ENCODE measurements at regions not wholly inside any gene's neighbourhood (a gene's known extent, or its start where the extent isn't known, plus 50 kb on each side); places are given as distances from the start of the nearest gene placed in this dataset.

DNA sequence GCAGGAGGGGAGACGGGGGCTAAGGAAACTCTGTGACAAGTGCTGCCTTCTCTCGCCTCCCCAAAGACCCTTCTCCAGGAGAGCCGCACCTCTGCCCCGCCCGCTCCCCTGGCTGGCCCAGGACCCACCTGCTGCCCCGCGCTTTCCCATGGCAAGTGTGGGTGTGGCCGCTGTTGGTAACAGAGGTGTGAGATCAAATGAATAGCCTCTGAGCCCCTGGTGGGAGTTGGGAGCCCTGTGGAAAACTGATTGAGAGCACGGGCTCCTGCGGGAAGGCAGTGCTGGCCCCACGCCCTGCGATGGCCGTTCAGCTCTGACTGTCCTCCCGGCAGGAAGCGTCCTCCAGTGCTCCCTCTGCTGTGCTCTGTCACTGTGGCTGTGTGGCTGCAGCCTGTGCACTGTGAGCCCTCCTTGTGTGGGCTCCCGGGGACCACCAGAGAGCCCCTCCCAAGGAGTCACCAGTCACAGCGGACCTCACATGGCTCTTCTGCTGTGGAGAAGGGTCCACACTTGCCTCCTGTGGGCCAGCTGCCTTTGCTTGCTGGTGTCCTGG, 1275.9 kb downstream of the BRD1 start:
- Histone ChIP-seq H3K27me3 (ENCODE audit: control insufficient read depth in 3 of 3, insufficient read depth in 3 of 3, low read depth in 1 of 3, low read length in 3 of 3) (no peaks in the 10 kb centered on the region), H3K9me3 (replicated peaks in 1 of 2; ENCODE audit: control insufficient read depth in 2 of 2, insufficient read depth in 1 of 2, low read depth in 1 of 2, low read length in 2 of 2) (no peaks in the 10 kb centered on the region), H2AK5ac (ENCODE audit: low read depth, low read length) (no peak overlapping the region), H3K14ac (ENCODE audit: low read length) (peak overlapping the region; percentile 66), H2BK12ac (ENCODE audit: low read length) (no peak overlapping the region), H3K4me3 (ENCODE audit: low read length in 2 of 2) (peak overlapping the region in 1 of 2 donors; percentile 25), H4K91ac (ENCODE audit: low read depth, low read length, poor library complexity) (no peak overlapping the region), H3K4me1 (ENCODE audit: control insufficient read depth in 2 of 2, insufficient read depth in 1 of 2, low read depth in 1 of 2, low read length in 2 of 2) (no peaks in the 10 kb centered on the region), H2BK15ac (ENCODE audit: low read length) (no peak overlapping the region), H2BK5ac (ENCODE audit: low read length) (no peak overlapping the region), H3K18ac (ENCODE audit: low read length) (peak overlapping the region; percentile 11), H3K36me3 (replicated peaks in 1 of 2; ENCODE audit: control insufficient read depth in 2 of 2, insufficient read depth in 2 of 2, low read length in 2 of 2) (no peaks in the 10 kb centered on the region), H2BK120ac (ENCODE audit: low read depth, low read length) (no peak overlapping the region), H3K23ac (ENCODE audit: low read depth, low read length, poor library complexity) (no peak overlapping the region), H4K8ac (ENCODE audit: low read depth, low read length) (no peak overlapping the region), H3K79me1 (ENCODE audit: low read depth, low read length) (peaks cover 2% of the 10 kb centered on the region), H3K4ac (ENCODE audit: low read length) (no peak overlapping the region), H2AFZ (ENCODE audit: low read length) (no peak overlapping the region), H3K27ac (replicated peaks; ENCODE audit: low read length) (no peak overlapping the region), H3K9ac (ENCODE audit: low read depth, low read length, poor library complexity) (no peak overlapping the region), H3K4me2 (ENCODE audit: insufficient read depth, low read length, poor library complexity, severe bottlenecking) (no peak overlapping the region)
- DNase-seq (ENCODE audit: low spot score): no peak
- WGBS, 2 donors (ENCODE audit: extremely low coverage in 2 of 2, insufficient read length in 2 of 2, insufficient replicate concordance in 1 of 2): no CpG with 5 or more reads among the region's 17 CpGs

GRCh38 chr22:48551061-48551460, 1276.6 kb downstream of the BRD1 start:
- no peak overlapping the region for H4K8ac ChIP-seq (ENCODE audit: low read depth, low read length)
- no peak overlapping the region for H2BK15ac ChIP-seq (ENCODE audit: low read length)
- no peaks in the 10 kb centered on the region for H3K27me3 ChIP-seq (ENCODE audit: control insufficient read depth in 3 of 3, insufficient read depth in 3 of 3, low read depth in 1 of 3, low read length in 3 of 3)
- H3K14ac ChIP-seq (ENCODE audit: low read length): no peak overlapping the region
- H2BK120ac ChIP-seq (ENCODE audit: low read depth, low read length): no peak overlapping the region
- H3K9me3 ChIP-seq (replicated peaks in 1 of 2; ENCODE audit: control insufficient read depth in 2 of 2, insufficient read depth in 1 of 2, low read depth in 1 of 2, low read length in 2 of 2): no peaks in the 10 kb centered on the region
- no peak overlapping the region for H3K23ac ChIP-seq (ENCODE audit: low read depth, low read length, poor library complexity)
- no peak for DNase-seq (ENCODE audit: low spot score)
- no peak overlapping the region for H4K91ac ChIP-seq (ENCODE audit: low read depth, low read length, poor library complexity)
- H3K4me1 ChIP-seq (ENCODE audit: control insufficient read depth in 2 of 2, insufficient read depth in 1 of 2, low read depth in 1 of 2, low read length in 2 of 2): no peaks in the 10 kb centered on the region
- H2AK5ac ChIP-seq (ENCODE audit: low read depth, low read length): peak overlapping the region; percentile 32
- no peak overlapping the region for H2BK12ac ChIP-seq (ENCODE audit: low read length)
- no peaks in the 10 kb centered on the region for H3K36me3 ChIP-seq (replicated peaks in 1 of 2; ENCODE audit: control insufficient read depth in 2 of 2, insufficient read depth in 2 of 2, low read length in 2 of 2)
- H2AFZ ChIP-seq (ENCODE audit: low read length): no peak overlapping the region
- H3K18ac ChIP-seq (ENCODE audit: low read length): peak overlapping the region; percentile 29
- no peak overlapping the region for H3K9ac ChIP-seq (ENCODE audit: low read depth, low read length, poor library complexity)
- WGBS, 2 donors (ENCODE audit: extremely low coverage in 2 of 2, insufficient read length in 2 of 2, insufficient replicate concordance in 1 of 2): no CpG with 5 or more reads among the region's 10 CpGs
- H3K4me2 ChIP-seq (ENCODE audit: insufficient read depth, low read length, poor library complexity, severe bottlenecking): no peak overlapping the region
- peaks cover 4% of the 10 kb centered on the region for H3K79me1 ChIP-seq (ENCODE audit: low read depth, low read length)
- no peak overlapping the region for H3K27ac ChIP-seq (replicated peaks; ENCODE audit: low read length)
- no peak overlapping the region for H3K4me3 ChIP-seq (ENCODE audit: low read length in 2 of 2)
- no peak overlapping the region for H3K4ac ChIP-seq (ENCODE audit: low read length)
- H2BK5ac ChIP-seq (ENCODE audit: low read length): no peak overlapping the region

DNA sequence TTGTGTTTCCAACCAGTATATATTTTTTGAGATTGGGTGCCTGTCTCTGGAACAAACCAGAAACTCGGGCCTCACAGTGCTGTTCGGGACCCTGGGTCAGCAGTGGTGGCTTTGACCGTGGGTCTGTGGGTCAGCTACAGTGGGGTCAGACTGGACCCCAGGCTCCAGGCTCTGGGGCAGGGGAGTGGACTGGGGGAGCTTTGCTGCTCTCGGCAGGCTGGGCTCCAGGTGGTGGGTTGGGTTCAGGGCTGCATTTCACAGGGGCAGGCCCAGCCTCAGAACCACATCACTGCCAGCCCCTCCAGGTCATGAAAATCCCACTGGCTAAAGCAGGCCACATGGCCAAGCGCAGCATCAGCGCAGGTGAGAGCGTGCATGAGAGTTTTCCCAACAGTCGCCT, 1279.3 kb downstream of the BRD1 start:
- Histone ChIP-seq H3K4me1 (ENCODE audit: control insufficient read depth in 2 of 2, insufficient read depth in 1 of 2, low read depth in 1 of 2, low read length in 2 of 2) (no peaks in the 10 kb centered on the region), H3K18ac (ENCODE audit: low read length) (no peak overlapping the region), H2BK5ac (ENCODE audit: low read length) (no peak overlapping the region), H2BK15ac (ENCODE audit: low read length) (no peak overlapping the region), H4K8ac (ENCODE audit: low read depth, low read length) (no peak overlapping the region), H3K14ac (ENCODE audit: low read length) (no peak overlapping the region), H3K4ac (ENCODE audit: low read length) (no peak overlapping the region), H2AK5ac (ENCODE audit: low read depth, low read length) (no peak overlapping the region), H3K4me2 (ENCODE audit: insufficient read depth, low read length, poor library complexity, severe bottlenecking) (no peak overlapping the region), H3K36me3 (replicated peaks in 1 of 2; ENCODE audit: control insufficient read depth in 2 of 2, insufficient read depth in 2 of 2, low read length in 2 of 2) (no peaks in the 10 kb centered on the region), H3K4me3 (ENCODE audit: low read length in 2 of 2) (no peak overlapping the region), H2BK120ac (ENCODE audit: low read depth, low read length) (no peak overlapping the region), H4K91ac (ENCODE audit: low read depth, low read length, poor library complexity) (no peak overlapping the region), H3K9me3 (replicated peaks in 1 of 2; ENCODE audit: control insufficient read depth in 2 of 2, insufficient read depth in 1 of 2, low read depth in 1 of 2, low read length in 2 of 2) (no peaks in the 10 kb centered on the region), H2BK12ac (ENCODE audit: low read length) (no peak overlapping the region), H3K27ac (replicated peaks; ENCODE audit: low read length) (no peak overlapping the region), H3K9ac (ENCODE audit: low read depth, low read length, poor library complexity) (no peak overlapping the region), H3K23ac (ENCODE audit: low read depth, low read length, poor library complexity) (no peak overlapping the region), H2AFZ (ENCODE audit: low read length) (no peak overlapping the region), H3K79me1 (ENCODE audit: low read depth, low read length) (peaks cover 3% of the 10 kb centered on the region), H3K27me3 (ENCODE audit: control insufficient read depth in 3 of 3, insufficient read depth in 3 of 3, low read depth in 1 of 3, low read length in 3 of 3) (no peaks in the 10 kb centered on the region)
- no peak for DNase-seq (ENCODE audit: low spot score)
- no CpG with 5 or more reads among the region's 8 CpGs for WGBS, 2 donors (ENCODE audit: extremely low coverage in 2 of 2, insufficient read length in 2 of 2, insufficient replicate concordance in 1 of 2)

- H3K4me1 ChIP-seq (ENCODE audit: control insufficient read depth in 2 of 2, insufficient read depth in 1 of 2, low read depth in 1 of 2, low read length in 2 of 2): no peaks in the 10 kb centered on the region
- no peak overlapping the region for H2BK120ac ChIP-seq (ENCODE audit: low read depth, low read length)
- no peak overlapping the region for H3K23ac ChIP-seq (ENCODE audit: low read depth, low read length, poor library complexity)
- H3K4me2 ChIP-seq (ENCODE audit: insufficient read depth, low read length, poor library complexity, severe bottlenecking): no peak overlapping the region
- peak overlapping the region; percentile 27 for H2AK5ac ChIP-seq (ENCODE audit: low read depth, low read length)
- no peak overlapping the region for H3K9ac ChIP-seq (ENCODE audit: low read depth, low read length, poor library complexity)
- no peak overlapping the region for H4K91ac ChIP-seq (ENCODE audit: low read depth, low read length, poor library complexity)
- H2BK15ac ChIP-seq (ENCODE audit: low read length): no peak overlapping the region
- H3K27ac ChIP-seq (replicated peaks; ENCODE audit: low read length): no peak overlapping the region
- no CpG with 5 or more reads among the region's 13 CpGs for WGBS, 2 donors (ENCODE audit: extremely low coverage in 2 of 2, insufficient read length in 2 of 2, insufficient replicate concordance in 1 of 2)
- no peak overlapping the region for H3K4ac ChIP-seq (ENCODE audit: low read length)
- H3K27me3 ChIP-seq (ENCODE audit: control insufficient read depth in 3 of 3, insufficient read depth in 3 of 3, low read depth in 1 of 3, low read length in 3 of 3): no peaks in the 10 kb centered on the region
- no peak overlapping the region for H2BK12ac ChIP-seq (ENCODE audit: low read length)
- no peak for DNase-seq (ENCODE audit: low spot score)
- no peaks in the 10 kb centered on the region for H3K36me3 ChIP-seq (replicated peaks in 1 of 2; ENCODE audit: control insufficient read depth in 2 of 2, insufficient read depth in 2 of 2, low read length in 2 of 2)
- no peak overlapping the region for H3K14ac ChIP-seq (ENCODE audit: low read length)
- H3K79me1 ChIP-seq (ENCODE audit: low read depth, low read length): peaks cover 3% of the 10 kb centered on the region
- H3K18ac ChIP-seq (ENCODE audit: low read length): no peak overlapping the region
- no peak overlapping the region for H4K8ac ChIP-seq (ENCODE audit: low read depth, low read length)
- H2BK5ac ChIP-seq (ENCODE audit: low read length): peak overlapping the region; percentile 3
- H3K9me3 ChIP-seq (replicated peaks in 1 of 2; ENCODE audit: control insufficient read depth in 2 of 2, insufficient read depth in 1 of 2, low read depth in 1 of 2, low read length in 2 of 2): no peaks in the 10 kb centered on the region
- H3K4me3 ChIP-seq (ENCODE audit: low read length in 2 of 2): no peak overlapping the region
- no peak overlapping the region for H2AFZ ChIP-seq (ENCODE audit: low read length)
Observed at GRCh38 chr22:48547971-48548370, 1279.7 kb downstream of the BRD1 start.
